H1 (cell line): ENCODE measurements at regions not wholly inside any gene's neighbourhood (a gene's known extent, or its start where the extent isn't known, plus 50 kb on each side); places are given as distances from the start of the nearest gene placed in this dataset.

ENCODE experiments used
- CTCF ChIA-PET: fragments of 300-600 bp; sonication (Branson Sonifier 250); formaldehyde crosslinking; loops from one replicate; lab custom pipeline; 2021; ENCODE audit not compliant: partially characterized antibody; lab: Charles Lee
- POLR2A ChIA-PET: fragments of 300-600 bp; sonication (Branson Sonifier 250); formaldehyde crosslinking; loops from one replicate; lab custom pipeline; 2021; ENCODE audit warnings: inconsistent platforms; ENCODE audit not compliant: partially characterized antibody; lab: Charles Lee
- DNase-seq, 2 experiments: peaks; one replicate each; pipeline versions ENCODE4 v3.0.0 to v3.0.0-alpha.2; 2010 to 2022; ENCODE audit warnings: low spot score in 2 of 2, low read depth in 1 of 2, mixed read lengths in 1 of 2
- FAIRE-seq: peaks from 2 replicates; lab custom pipeline; 2011; peaks lifted over from hg19 to GRCh38; lab: Jason Lieb, UNC
- H2AFZ ChIP-seq: 2 replicates; pipeline ENCODE4 v1.8.1; 2012; ENCODE audit warnings: low read length, inconsistent platforms
- H2AK5ac ChIP-seq: 2 replicates; pipeline ENCODE4 v1.6.1; 2013; ENCODE audit warnings: low read depth, low read length
- H2BK120ac ChIP-seq: replicated peaks from 2 replicates; pipeline ENCODE3; 2013; ENCODE audit warnings: low read depth, low read length, inconsistent platforms
- H2BK12ac ChIP-seq: 2 replicates; pipeline ENCODE4 v1.6.1; 2013; ENCODE audit warnings: low read depth, low read length
- H2BK15ac ChIP-seq: 2 replicates; pipeline ENCODE4 v1.6.1; 2013; ENCODE audit warnings: low read length
- H2BK20ac ChIP-seq: 2 replicates; pipeline ENCODE4 v1.6.1; 2013; ENCODE audit warnings: low read length
- H2BK5ac ChIP-seq: 2 replicates; pipeline ENCODE4 v1.6.1; 2013; ENCODE audit warnings: low read depth, low read length
- H3K14ac ChIP-seq: 2 replicates; pipeline ENCODE4 v1.6.1; 2013; ENCODE audit warnings: inconsistent platforms; ENCODE audit not compliant: insufficient read length
- H3K18ac ChIP-seq: 2 replicates; pipeline ENCODE4 v1.6.1; 2013; ENCODE audit warnings: low read length; ENCODE audit errors: extremely low read depth
- H3K23ac ChIP-seq: 2 replicates; pipeline ENCODE4 v1.6.1; 2013; ENCODE audit warnings: inconsistent platforms; ENCODE audit not compliant: insufficient read length
- H3K23me2 ChIP-seq: 2 replicates; pipeline ENCODE4 v1.6.1; 2013; ENCODE audit warnings: low read depth, low read length
- H3K27ac ChIP-seq: 2 replicates; pipeline ENCODE4 v1.6.1; 2011; ENCODE audit warnings: low read depth, low read length, inconsistent platforms
- H3K27me3 ChIP-seq, 4 experiments: replicated peaks in 1 of 4; 1 replicate in 1 of 4; 2 replicates in 3 of 4; pipeline versions ENCODE4 v1.6.1 to v1.8.1; 2011 to 2013; ENCODE audit warnings: low read length in 3 of 4, mild to moderate bottlenecking in 3 of 4, inconsistent platforms in 2 of 4, mixed read lengths in 2 of 4, moderate library complexity in 1 of 4; ENCODE audit not compliant: control insufficient read depth in 3 of 4, insufficient read depth in 3 of 4; ENCODE audit errors: extremely low read depth in 1 of 4
- H3K36me3 ChIP-seq, 4 experiments: 2 replicates each; pipeline versions ENCODE4 v1.6.1 to v1.8.1; 2011 to 2013; ENCODE audit warnings: mild to moderate bottlenecking in 4 of 4, low read length in 3 of 4, moderate library complexity in 2 of 4, control low read depth in 1 of 4, inconsistent platforms in 1 of 4; ENCODE audit not compliant: insufficient read depth in 4 of 4, control insufficient read depth in 2 of 4
- H3K4ac ChIP-seq: replicated peaks from 2 replicates; pipeline ENCODE3; 2013; ENCODE audit warnings: low read length, low read depth, mixed read lengths, inconsistent platforms; ENCODE audit not compliant: insufficient read length
- H3K4me1 ChIP-seq, 4 experiments: replicated peaks in 1 of 4; 1 replicate in 1 of 4; 2 replicates in 3 of 4; pipeline versions ENCODE4 v1.6.1 to v1.8.1; 2011 to 2013; ENCODE audit warnings: low read length in 3 of 4, inconsistent platforms in 2 of 4, mixed read lengths in 1 of 4; ENCODE audit not compliant: insufficient read depth in 4 of 4, control insufficient read depth in 3 of 4
- H3K4me2 ChIP-seq, 2 experiments: 2 replicates each; pipeline versions ENCODE4 v1.6.1 to v1.8.1; 2011 to 2013; ENCODE audit warnings: low read depth in 2 of 2, low read length in 2 of 2, control low read depth in 1 of 2, inconsistent platforms in 1 of 2, mild to moderate bottlenecking in 1 of 2; ENCODE audit not compliant: insufficient read depth in 1 of 2
- H3K4me3 ChIP-seq, 4 experiments: fragments of 200-600, 300-600 bp in 1 of 4; sonication (generic), shearing (Covaris generic), sonication (Bioruptor Twin) in 1 of 4; 2 replicates each; pipeline versions ENCODE4 v1.5.1 to v1.8.1; 2011 to 2016; ENCODE audit warnings: low read length in 4 of 4, low read depth in 3 of 4, control low read depth in 2 of 4, inconsistent platforms in 2 of 4, mild to moderate bottlenecking in 2 of 4, mixed read lengths in 1 of 4, moderate library complexity in 1 of 4; ENCODE audit not compliant: insufficient read depth in 2 of 4; ENCODE audit errors: extremely low read depth in 1 of 4
- H3K56ac ChIP-seq: replicated peaks from 2 replicates; pipeline ENCODE3; 2013; ENCODE audit warnings: low read depth, mild to moderate bottlenecking, mixed read lengths, low read length, inconsistent platforms; ENCODE audit not compliant: insufficient read length
- H3K79me1 ChIP-seq: 2 replicates; pipeline ENCODE4 v1.6.1; 2013; ENCODE audit warnings: low read depth, low read length, control low read depth
- H3K79me2 ChIP-seq, 2 experiments: 2 replicates each; pipeline versions ENCODE4 v1.6.1 to v1.8.1; 2012 to 2013; ENCODE audit warnings: low read length in 2 of 2, mild to moderate bottlenecking in 2 of 2, inconsistent platforms in 1 of 2; ENCODE audit not compliant: insufficient read depth in 2 of 2, control insufficient read depth in 1 of 2
- H3K9ac ChIP-seq, 4 experiments: replicated peaks in 1 of 4; 1 replicate in 1 of 4; 2 replicates in 3 of 4; pipeline versions ENCODE4 v1.6.1 to v1.8.1; 2011 to 2013; ENCODE audit warnings: low read depth in 3 of 4, low read length in 3 of 4, control low read depth in 2 of 4, mild to moderate bottlenecking in 2 of 4, moderate library complexity in 2 of 4, inconsistent platforms in 1 of 4; ENCODE audit errors: extremely low read depth in 1 of 4
- H3K9me3 ChIP-seq, 2 experiments: 2 replicates each; pipeline versions ENCODE4 v1.6.1 to v1.8.1; 2012 to 2013; ENCODE audit warnings: mild to moderate bottlenecking in 2 of 2, moderate library complexity in 2 of 2, control low read depth in 1 of 2, inconsistent platforms in 1 of 2, low read depth in 1 of 2, low read length in 1 of 2, mixed read lengths in 1 of 2; ENCODE audit not compliant: insufficient read depth in 2 of 2
- H4K20me1 ChIP-seq, 2 experiments: replicated peaks in 1 of 2; 2 replicates each; pipeline versions ENCODE3 to v1.8.1; 2011 to 2013; ENCODE audit warnings: inconsistent platforms in 2 of 2, low read length in 2 of 2, mild to moderate bottlenecking in 1 of 2; ENCODE audit not compliant: insufficient read depth in 2 of 2, control insufficient read depth in 1 of 2
- H4K5ac ChIP-seq: 2 replicates; pipeline ENCODE4 v1.6.1; 2013; ENCODE audit warnings: low read length, low read depth, mixed read lengths, inconsistent platforms; ENCODE audit not compliant: insufficient read length
- H4K8ac ChIP-seq: 2 replicates; pipeline ENCODE4 v1.8.0; 2013; ENCODE audit warnings: mild to moderate bottlenecking, moderate library complexity, low read length, inconsistent platforms; ENCODE audit not compliant: insufficient read depth; ENCODE audit errors: extremely low read depth
- H4K91ac ChIP-seq: replicated peaks from 2 replicates; pipeline ENCODE3; 2013; ENCODE audit warnings: low read length, mixed read lengths, inconsistent platforms; ENCODE audit not compliant: insufficient read length
- BCL11A ChIP-seq, 2 experiments: IDR thresholded peaks; one replicate each; pipeline ENCODE4 v1.6.1; 2011; ENCODE audit warnings: low read depth in 2 of 2, low read length in 2 of 2, mild to moderate bottlenecking in 2 of 2
- POU5F1 ChIP-seq: IDR thresholded peaks from 2 replicates; pipeline ENCODE4 v1.6.1; 2011; ENCODE audit warnings: low read depth, mild to moderate bottlenecking, low read length, moderate library complexity

DNA sequence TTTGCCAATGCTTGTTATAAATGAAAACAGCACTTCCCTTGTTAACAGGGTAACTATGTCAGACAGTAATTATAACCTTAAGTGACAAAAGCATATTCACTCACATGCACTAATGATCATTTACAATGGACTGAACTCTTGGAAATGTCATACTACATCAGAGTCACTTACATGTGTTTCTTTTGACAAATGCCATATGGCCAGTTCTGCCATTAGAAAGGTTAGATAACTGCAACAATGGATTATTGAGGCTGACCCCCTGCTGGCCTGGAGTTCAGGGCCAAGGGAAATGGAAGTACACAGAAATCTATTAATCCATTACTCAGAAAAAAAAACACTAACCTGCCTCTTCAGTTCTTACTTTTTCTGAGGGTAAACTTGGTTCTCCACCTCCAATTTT lies 313.4 kb downstream of the CNTN3 start:
- FAIRE-seq: no peak
- no peak overlapping the region for H3K4me3 ChIP-seq

More for the DNA sequence above, 313.4 kb downstream of the CNTN3 start:
- Histone ChIP-seq H3K4me2 (no peak overlapping the region), H2BK12ac (no peak overlapping the region), H3K4me1 (no peaks in the 10 kb centered on the region), H3K9ac (no peak overlapping the region), H3K9me3 (no peaks in the 10 kb centered on the region), H3K36me3 (no peaks in the 10 kb centered on the region), H3K79me1 (no peaks in the 10 kb centered on the region), H3K14ac (no peak overlapping the region), H4K20me1 (no peaks in the 10 kb centered on the region), H2AK5ac (no peak overlapping the region), H3K23me2 (no peaks in the 10 kb centered on the region), H2AFZ (no peak overlapping the region), H3K23ac (no peak overlapping the region), H3K18ac (no peak overlapping the region), H4K5ac (no peak overlapping the region), H3K27me3 (no peaks in the 10 kb centered on the region), H4K91ac (no peak overlapping the region), H3K79me2 (no peaks in the 10 kb centered on the region), H3K4ac (no peak overlapping the region), H3K56ac (no peak overlapping the region), H3K27ac (no peak overlapping the region), H2BK120ac (no peak overlapping the region), H4K8ac (no peak overlapping the region), H2BK15ac (no peak overlapping the region), H2BK20ac (no peak overlapping the region), H2BK5ac (no peak overlapping the region)
- TF ChIP-seq BCL11A (IDR thresholded peaks at IDR 0.05; ENCODE audit: low read depth in 2 of 2, low read length in 2 of 2) (no peak), POU5F1 (no peak)
- ChIA-PET POLR2A (no interaction called here), CTCF (interaction anchor here (0.9 kb wide), 1 partner anchor 34 kb away, joined by 3 read pairs; no protein-coding TSS in a partner anchor)
- no peak for DNase-seq
